ENCODE measurements at regions not wholly inside any gene's neighbourhood (a gene's known extent, or its start where the extent isn't known, plus 50 kb on each side); places are given as distances from the start of the nearest gene placed in this dataset.

DNA sequence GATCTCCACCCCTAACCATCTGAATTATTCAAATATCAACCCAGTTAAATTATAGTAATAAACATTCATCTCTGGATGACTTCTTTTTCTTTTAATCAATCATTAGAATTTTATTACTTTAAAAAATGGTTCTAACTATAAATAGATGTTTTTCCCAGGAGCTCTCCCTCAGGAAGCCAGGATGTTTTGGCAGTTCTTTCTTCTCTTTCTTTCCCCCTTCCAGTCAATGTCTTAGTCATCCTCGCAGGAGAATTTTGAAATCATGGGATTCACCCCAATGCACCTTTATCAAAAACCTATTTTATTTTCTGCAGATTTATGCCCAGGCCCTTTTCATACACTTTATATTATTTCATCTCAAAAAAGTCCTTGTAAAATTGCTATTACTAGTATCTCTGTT lies 711.6 kb downstream of the CDH11 start:
- no peak for DNase-seq (ENCODE audit: low spot score)

DNA sequence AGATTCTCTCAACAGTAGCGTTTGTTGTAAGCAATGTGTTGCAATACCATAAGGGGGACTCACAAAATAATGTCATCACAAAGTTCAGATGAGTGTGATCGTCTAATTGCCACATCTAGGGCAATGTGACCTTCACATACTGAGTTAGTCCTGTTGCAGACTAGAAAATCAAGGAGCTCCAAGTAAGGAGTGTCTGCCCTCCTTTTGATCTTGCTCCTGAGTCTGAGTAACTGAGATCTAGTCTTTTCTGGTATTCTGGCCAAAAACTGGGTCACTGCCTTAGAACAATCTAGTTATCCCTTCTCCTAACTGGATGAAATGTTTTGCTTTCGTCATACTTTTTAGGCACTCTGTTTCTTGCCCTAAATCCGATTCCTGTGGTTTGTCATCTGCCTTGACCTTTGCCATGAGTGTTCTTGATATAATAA lies 712.1 kb downstream of the CDH11 start:
- no peak for DNase-seq (ENCODE audit: low spot score)

DNA sequence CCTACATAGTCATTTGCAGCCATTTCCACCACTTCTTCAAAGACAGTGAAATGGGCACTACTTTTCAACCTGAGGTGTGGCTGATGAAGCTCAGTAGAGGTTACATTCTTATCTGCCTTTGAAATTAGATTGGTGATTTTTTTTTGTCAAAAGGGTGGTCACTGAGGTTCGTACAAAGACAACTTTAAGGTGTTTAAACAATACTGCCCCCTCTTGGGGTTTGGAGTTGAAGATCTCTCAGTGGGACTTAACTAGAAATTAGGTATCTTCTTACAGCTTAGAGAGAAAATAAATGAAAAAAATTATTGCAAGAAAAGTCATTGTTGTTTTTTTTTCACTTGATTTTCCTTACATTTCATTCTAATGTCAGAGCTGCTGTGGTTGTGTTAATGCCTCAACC lies 713.2 kb downstream of the CDH11 start:
- DNase-seq (ENCODE audit: low spot score): no peak

DNA sequence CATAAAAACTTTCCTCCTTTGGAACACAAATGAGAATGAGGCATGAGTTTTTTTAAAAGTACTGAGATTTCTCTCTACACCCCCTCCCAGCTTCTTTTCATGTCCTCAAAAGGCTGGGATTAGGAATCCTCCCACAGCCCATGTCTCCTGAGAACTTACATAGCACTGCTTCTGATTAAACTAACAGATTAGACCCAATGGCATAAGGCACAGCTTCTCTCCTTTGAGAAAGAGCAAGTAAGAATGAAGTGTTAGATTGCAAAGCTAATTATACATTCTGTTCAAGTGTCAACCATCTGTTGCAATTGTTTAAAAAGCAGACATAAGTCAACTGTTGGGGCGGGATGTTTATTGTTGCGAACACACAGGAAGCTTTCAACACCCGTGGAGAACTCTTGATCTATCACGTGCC lies 715.1 kb downstream of the CDH11 start:
- DNase-seq (ENCODE audit: low spot score): no peak

DNA sequence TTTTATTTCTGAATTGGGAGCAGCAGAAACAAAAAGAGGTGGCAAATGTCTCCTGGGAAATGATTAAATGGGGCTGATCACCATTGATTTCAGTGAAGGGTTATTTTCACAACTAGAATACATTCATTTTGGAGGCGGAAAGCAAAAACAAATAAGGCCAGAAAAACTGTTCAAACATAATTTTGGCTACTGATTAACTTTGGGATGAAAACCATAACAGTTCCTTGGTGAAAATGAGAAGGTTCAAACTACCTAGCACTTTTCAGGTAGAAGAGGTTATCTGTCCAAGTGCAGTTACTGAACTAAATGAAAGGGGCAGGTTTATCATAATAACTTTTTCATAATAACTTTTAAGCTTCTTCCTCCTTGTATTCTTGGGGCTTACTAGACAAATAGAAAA lies 718.5 kb downstream of the CDH11 start:
- DNase-seq (ENCODE audit: low spot score): no peak

DNA sequence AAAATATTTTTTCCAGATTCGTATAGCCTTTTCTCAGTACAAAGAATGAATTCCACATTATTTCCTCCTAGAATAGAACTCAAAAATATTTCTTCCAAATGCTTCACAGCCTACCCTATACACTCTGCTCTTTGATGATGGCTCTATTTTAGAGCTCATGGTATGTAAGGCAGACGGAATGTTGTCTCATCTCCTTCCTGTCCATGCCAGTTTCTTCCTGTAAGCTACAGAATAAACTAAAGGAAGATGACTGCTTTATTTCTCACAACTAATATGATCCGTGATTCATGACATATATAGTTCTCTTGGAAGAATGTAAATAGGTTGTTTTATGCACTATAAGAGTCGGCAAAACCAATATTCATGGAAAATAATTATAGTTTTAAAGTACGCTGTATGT lies 723.1 kb downstream of the CDH11 start:
- DNase-seq (ENCODE audit: low spot score): no peak

DNA sequence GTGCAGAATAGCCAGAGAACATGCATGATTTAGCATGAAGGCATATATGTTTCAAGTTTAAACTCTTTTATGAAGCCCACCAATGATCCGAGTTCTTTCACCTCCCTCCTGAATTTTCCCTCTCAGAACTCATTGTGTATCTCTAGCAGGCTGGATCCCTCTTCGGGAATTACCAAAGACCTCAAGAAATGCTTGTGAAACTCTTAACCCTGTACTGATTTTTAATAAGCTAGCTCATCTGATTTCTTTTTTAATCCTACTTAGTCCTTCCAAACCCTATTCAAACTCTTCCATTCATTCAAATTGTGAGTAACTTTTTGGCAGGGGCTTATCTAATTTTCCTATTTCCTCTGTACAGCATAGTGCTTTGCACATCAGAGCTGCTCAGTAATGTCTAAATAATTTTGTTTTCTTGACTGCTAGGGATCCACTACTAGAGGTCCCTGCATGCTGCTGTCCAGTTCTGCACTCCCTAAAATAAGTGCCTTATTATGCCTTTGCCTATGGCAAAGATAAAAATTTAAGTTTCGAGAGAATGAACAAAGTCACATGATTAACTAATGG lies 723.8 kb downstream of the CDH11 start:
- no peak for DNase-seq (ENCODE audit: low spot score)

DNA sequence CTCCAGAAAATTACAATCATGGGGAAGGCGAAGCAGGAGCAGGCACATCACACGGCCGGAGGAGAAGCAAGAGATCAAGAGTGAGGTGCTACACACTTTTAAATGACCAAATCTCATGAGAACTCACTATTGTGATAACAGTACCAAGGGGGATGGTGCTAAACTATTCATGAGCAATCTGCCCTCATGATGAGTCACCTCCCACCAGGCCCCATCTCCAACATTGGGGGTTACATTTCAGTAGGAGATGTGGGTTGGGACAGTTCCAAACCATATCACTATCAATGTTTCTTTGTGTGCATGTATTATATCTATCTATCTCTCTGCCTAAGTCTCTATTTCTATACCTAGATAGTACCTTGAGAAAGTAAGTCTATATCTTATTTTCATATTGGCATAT lies 724.8 kb downstream of the CDH11 start:
- no peak for DNase-seq (ENCODE audit: low spot score)

DNA sequence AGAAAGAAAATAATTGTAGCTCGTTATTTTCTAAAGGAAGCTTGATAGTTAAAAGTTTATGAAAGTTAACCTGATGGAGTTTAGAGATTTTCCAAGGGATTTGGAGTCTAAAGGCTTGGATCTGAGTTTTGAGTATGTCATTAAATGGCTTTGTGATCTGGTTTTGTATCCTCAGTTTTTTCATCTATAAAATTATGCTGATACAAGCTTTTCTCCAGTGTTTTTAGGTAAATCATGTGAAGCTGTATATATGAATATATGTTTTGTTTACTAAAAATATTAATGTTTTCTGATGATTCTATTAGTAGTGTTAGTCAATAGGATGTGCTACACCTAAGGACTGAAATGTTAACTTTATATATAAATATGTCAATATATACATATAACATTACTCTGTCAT lies 727.8 kb downstream of the CDH11 start:
- DNase-seq (ENCODE audit: low spot score): no peak

DNA sequence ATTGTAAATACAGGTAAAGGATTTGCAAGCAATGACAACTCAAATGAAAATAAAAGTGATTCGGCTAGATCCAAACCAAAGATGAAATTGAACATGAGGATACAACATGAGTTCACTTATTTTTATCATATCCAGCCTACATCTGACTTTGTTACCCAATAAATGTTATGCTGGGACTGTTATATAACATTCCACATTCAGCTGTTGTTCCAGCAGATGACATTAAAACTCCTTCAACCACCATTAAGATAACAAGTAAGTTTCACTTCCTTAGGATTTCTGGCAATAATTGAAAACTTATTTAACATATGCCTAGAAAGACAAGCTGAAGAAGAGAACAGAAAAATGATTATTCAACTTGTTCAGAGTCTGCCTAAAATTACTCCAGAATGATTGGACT lies 729.4 kb downstream of the CDH11 start:
- DNase-seq (ENCODE audit: low spot score): no peak

DNA sequence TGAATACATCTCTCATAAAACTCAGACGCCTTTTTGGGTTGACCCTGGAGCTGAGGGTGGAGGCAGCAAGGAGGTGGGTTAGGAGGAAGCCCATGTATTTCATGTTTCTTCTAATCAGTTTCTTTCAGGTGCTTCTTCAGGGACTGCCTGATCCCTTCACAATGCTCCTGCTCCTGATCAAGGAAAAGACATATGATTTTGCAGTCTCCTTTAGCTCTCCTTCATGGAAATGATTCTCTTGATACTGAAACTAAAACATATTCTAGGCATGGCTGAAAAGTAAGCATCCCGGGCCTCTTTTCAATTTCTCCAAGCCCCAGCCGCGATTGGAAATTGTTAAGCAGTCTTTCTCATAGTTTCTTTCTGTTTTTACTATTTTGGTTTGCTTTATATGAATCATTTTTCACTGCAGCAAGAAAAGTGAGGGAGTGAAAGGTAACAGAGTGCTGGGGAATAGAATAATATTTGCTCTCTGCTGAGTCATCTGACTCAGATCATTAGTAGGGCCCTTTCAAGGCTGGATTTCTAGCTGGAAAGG lies 730.7 kb downstream of the CDH11 start:
- no peak for DNase-seq (ENCODE audit: low spot score)

DNA sequence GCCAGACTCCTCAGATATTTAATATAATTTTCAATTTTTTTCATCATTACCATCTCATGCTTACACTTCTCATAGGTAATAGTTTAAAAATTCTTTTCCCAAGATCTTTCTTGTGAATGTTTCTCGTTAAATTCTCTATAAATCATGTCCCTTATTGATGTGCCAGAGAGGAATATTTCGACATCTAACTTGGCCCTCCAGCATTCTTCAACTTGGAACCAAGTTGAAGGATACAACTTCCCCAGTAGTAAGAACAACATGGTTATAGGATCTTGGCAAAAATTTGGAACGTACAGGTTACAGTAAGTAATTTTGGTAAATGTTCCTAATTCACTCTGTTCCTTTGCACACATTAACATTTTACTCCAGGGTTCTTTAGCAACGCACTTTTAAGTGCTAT lies 731.8 kb downstream of the CDH11 start:
- DNase-seq (ENCODE audit: low spot score): no peak

DNA sequence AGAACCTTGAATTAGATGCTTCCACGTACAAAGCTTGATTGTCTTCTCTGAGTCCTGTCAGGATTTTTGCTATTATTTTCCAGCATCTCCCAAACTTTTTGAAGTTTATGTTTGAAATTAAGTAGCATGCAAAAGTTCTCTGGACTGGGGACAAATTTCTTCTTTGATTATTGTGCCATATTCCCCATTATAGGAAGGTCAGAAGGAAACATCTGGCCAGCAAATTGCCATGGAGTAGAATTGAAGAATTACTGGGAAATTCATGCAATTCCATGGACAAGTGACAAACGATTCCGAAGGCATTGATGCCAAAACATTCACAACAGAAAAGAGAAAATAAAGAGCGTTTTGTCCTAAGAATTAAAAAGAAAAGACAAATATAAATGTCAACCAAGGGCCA lies 737.2 kb downstream of the CDH11 start:
- no peak for DNase-seq (ENCODE audit: low spot score)

DNA sequence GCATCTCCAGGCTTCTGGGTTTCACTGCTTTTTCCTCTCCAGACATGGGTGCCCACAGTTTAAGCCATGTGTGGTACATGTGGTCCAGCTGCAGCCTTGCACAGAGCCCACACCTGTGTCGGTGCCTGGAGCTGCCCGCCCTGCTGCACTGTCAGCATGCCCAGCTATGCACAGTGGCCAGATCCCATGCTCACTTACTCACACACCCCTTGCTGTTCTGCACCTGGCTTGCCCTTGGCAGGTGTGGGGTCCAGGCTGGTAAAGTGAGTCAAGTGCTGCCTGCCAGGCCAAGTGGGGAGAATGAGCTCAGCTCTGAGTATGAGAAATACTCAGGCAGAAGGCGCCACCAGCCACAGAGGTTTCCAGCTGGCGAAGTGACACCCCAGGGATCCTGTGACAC lies 739.9 kb downstream of the CDH11 start:
- no peak for DNase-seq (ENCODE audit: low spot score)

DNA sequence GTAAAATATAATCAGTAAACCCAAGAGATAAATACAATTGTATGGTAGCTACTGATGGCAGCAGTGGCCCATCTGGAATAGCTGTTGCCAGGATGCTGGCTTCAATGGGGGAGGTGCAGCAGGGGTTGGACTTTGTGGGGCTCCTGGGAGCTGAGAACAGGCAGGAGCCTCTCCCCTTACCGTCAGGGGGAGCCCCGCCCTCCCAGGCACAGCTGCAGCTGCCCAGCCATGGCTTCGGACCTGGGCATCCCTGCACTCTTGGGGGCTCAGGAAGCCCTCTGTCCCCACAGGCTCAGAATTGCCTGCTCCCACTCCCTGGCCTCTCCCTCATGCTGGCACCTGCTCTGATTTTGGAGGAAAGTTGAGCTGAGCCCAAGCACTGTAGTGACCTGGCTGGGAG lies 741.1 kb downstream of the CDH11 start:
- DNase-seq (ENCODE audit: low spot score): no peak

DNA sequence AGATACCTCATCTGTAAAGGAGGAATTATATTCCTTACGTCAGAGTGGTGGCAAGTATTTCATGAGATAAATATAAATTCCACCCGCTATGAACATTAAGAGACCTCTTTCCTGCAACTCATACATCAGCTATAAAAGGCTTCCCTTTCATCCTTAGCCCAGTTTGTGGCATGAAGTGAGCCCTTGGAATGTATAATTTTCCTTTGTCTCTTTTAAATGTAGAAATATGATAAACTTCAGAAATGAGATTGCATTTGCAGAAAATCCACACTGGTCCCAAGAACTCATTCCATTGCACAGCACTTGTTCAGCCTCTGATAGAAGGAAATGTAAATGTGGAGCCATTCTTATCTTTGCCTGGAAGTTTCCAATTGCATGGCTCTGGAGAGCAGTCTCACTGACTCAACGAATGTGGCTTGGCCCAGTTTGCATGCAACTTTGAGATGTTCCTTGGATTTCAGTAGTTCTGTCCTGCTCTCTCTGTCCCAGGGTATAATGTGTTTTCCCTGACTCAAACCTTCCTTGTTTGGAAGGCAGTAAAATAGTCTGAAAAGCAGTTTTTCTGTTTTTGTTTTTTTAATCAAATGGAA lies 746.4 kb downstream of the CDH11 start:
- DNase-seq (ENCODE audit: low spot score): no peak

DNA sequence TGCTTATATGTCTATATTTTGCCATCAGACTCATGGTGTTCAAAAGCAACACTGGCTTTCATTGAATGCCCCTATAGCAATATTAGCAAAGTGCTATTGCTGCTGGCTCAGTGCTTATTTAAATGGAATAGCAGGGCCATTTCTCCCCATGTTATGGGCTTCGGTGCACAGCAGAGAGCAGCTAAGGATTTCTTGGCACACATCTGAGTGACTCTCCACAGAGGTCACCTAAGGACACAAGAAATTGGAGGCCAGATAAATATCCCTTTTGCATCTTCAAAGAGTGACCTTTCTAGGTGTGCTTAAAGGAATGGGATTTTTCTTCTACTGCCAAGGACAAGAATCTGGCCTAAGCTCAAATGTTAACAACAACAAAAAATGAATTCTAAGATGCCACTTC lies 751.8 kb downstream of the CDH11 start:
- DNase-seq (ENCODE audit: low spot score): no peak

DNA sequence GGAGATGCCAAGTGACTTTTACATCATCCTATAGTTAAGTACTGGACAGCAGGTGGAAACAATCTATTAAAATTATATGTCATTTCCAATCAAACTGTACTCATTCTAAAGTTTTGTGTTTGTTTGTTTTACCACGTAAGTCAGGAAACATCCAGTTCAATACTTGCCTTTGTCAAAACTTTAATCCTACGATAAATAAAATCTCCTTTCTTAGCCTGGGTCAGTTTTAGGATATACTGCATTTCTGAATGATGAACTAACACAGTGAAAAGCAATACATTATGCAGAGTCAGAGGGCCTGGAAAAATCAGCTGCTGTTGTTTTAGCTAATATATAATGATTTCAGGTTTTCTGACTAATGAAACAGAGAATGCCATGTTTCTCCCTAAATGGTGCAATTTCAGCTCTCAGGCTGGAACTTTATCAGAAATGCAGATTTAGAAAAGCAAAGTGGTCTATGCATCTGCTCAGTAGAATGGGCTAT lies 756.4 kb downstream of the CDH11 start:
- no peak for DNase-seq (ENCODE audit: low spot score)

DNA sequence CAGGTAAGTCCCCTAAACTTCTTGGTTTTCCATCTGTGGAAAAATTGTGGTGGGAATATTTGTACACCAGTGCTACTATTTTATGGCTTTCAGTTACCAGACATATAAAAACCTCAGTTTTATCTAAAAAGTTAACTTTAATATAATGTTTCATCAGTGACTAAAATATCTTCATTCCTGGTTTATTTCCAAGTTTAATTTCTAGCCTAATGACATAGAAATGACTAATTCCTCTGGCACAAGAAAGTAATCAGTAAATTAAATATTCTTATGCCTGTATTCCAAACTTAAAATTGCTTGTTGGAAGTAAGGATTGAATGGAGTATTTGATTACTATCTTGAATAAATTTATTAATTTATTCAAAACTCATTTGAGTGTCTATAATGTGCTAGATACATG lies 757.0 kb downstream of the CDH11 start:
- DNase-seq (ENCODE audit: low spot score): no peak

DNA sequence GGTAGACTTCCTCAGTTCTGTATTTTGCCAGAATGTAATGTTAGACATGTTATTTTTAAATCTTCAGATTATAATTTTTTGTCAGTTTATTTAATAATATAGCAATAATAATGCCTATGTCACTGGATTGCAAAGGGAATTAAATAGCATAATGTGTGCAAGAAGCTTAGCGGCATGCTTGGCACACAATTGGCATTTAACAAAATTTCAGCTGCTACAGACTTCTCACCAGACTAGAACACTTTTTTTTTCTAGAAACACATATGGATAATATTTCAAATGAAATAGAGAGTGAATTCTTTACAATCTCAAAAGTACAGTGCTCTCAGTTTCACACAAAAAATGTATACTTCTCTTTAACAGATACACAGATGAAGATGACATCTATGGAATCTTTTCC lies 757.4 kb downstream of the CDH11 start:
- no peak for DNase-seq (ENCODE audit: low spot score)

DNA sequence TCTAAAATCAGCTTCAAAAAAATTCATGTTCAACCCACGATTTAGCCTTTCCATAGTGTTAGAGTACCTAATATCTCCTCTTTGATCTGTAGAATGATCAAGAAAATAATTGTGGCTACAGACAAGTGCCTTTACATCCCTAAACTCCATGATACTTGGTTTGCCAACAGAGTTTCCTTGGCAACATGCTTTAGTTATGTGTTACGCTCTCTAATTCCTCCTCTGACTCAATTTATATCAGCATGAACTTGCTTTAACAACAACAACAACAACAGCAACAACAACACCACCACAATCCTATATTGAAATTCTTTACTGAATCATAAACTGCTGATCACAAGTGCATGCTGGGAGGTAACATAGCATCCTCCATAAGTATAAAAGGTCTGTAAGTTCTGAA lies 757.8 kb downstream of the CDH11 start:
- no peak for DNase-seq (ENCODE audit: low spot score)

DNA sequence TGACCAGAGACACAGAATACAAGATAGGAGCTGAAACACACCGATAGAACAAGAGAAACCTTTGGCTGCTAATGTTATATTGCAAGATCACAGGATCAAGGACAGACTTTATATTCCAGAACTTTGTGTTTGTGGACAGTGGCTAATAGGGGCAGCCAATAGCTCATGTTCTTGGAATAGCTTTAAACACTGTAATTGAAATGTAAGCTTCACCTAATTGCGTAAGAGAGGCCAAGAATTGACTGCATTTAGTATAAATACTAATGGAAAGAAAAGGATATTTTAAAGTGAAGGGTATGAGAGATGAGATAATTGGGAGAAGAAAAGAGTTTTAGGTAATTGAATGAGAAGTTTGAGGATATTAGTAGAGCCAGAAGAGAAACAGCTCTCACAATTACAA lies 758.8 kb downstream of the CDH11 start:
- no peak for DNase-seq (ENCODE audit: low spot score)

DNA sequence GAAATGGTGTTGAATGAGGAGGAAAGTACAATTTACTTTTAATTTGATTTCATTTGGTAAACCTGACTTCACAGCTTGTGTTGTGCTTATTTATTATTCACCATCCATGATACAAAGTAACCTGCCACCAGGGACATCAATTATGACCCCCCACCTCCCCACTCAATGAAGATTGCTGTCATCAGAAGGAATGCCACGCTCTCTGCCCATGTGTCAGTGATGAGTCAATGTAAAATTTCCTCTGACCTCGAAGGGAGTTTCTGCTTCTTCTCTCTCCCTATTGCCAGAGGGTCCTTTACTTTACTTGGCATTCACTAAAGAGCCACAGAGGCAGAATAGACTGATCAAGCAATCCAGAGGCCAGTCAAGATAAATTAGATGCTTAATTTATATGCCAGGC lies 759.7 kb downstream of the CDH11 start:
- no peak for DNase-seq (ENCODE audit: low spot score)

DNA sequence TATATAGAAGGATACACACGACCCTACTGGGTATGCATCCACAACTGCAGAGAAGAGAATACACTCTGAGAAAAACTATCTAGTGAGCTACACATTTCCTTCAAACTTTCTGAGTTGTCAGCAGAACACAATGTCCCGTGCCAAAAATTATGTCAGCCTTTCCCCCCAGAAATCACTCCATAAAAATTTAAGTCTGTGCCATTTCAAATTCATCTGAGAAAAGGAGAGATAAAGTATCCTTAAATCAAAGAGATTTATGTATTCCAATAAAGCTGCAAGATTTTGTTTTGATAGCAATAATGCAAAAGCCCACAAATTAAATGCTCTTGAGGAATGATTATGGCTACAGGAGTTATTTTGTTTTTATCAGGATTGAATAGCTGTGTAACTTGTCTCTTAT lies 760.1 kb downstream of the CDH11 start:
- DNase-seq (ENCODE audit: low spot score): no peak

Measured in hematopoietic multipotent progenitor cell treated with erythropoietin and hydrocortisone succinate and interleukin-3 and kit ligand, for 15 days (in vitro differentiated cells).